Right ventricle myocardium inferior (tissue), 1 donor: ENCODE measurements at regions not wholly inside any gene's neighbourhood (a gene's known extent, or its start where the extent isn't known, plus 50 kb on each side); places are given as distances from the start of the nearest gene placed in this dataset.
"Not testable (repeated sequence)": the region's sequence is repeated elsewhere in the genome, so short reads cannot be mapped to it uniquely, and the experiment has no call there.

Experiments used
- ATAC-seq: fragments of 200-7000 bp; cut with Tn5 transposase; one replicate; pipeline ENCODE4 v1.9.1; 2020; ENCODE audit warnings: mild to moderate bottlenecking, moderate library complexity
- DNase-seq: peaks from one replicate; pipeline ENCODE4 v3.0.0; 2021; ENCODE audit errors: missing footprints
- intact Hi-C: fragments of 100-400 bp; cut with DNase I; formaldehyde crosslinking; loops from one replicate; pipeline ENCODE4 v1.11.0; 2022
- donor health status: DM: no; HTN: yes; CAD: no; lungs with severe emphysema.

DNA sequence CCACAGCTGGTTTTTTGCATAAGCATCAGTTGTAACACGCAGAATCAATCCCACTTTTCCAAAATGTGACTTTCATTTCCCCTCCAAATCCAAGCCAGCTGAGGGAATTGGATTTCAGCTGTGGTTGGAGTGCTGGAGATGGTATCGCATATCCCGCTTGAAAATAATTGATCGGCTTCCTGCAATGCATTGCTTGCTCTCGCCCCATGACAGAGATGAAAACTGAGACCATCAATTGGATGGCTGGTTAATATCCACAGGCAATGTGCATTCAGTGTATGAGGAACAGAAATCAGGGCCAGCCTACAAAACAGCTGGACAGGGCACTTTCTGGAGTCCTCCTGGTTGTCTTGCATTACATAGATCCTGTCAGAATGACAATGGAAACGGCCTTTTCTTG is 135.3 kb downstream of the MAIP1 start:
- intact Hi-C loops, result no loop called here
- no peak for ATAC-seq
- DNase-seq, result no peak

GRCh38 chr2:200091126-200091525 is 135.7 kb downstream of the MAIP1 start:
- DNase-seq (no peak), ATAC-seq (no peak)
- intact Hi-C loops, result no loop called here

DNA sequence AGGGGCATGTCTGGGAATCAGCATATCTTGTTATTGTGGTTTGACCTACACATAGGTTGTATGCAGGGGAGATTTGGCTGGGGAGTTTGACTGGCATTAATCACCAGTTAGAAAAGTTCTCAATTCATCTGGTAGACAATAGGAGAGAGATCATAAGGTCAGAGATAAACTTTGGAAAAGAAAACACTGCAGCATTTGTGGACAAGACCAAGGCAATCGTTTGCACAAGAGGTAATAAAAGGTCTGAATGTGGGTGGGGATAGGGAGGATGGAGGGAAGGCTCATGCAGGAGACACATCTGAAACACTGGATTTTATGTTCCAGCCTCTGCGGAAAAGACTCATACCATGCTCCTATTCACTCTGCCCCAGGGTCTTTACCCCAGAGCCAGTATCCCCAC is 136.9 kb downstream of the MAIP1 start:
- intact Hi-C loops, result no loop called here
- ATAC-seq (no peak), DNase-seq (no peak)

DNA sequence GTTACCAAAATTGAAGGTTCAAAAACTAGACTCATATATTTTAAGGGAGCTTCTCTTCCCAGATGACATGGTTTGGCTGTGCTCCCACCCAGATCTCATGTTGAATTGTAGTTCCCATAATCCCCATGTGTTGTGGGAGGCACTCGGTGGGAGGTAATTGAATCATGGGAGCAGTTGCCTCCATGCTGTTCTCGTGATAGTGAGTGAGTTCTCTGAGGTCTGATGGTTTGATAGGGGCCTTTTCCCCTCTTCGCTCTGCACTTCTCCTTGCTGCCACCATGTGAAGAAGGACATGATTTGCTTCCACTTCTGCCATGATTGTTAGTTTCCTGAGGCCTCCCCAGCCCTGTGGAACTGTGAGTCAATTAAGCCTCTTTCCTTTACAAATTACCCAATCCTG is 140.1 kb downstream of the MAIP1 start:
- intact Hi-C loops, result no loop called here
- DNase-seq (no peak), ATAC-seq (no peak)

GRCh38 chr2:200099256-200099655 is 143.9 kb downstream of the MAIP1 start:
- ATAC-seq (no peak), DNase-seq (no peak)
- intact Hi-C loops, result no loop called here

DNA sequence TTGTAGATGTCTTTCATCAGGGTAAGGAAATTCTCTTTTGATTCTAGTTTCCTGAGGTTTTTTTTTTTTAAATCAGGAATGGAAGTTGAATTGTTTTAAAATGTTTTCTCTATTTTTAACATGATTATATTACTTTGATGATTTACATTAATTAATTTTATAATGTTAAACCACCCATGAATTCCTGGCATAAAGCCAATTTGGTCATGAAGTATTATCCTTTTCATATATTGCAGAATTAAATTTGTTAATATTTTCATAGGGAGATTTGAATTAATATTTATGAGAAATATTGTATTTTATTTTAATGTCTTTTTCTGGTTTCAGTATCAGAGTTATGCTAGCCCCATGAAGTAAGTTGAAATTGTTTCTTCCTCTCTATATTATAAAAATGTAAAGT is 144.6 kb downstream of the MAIP1 start:
- ATAC-seq (no peak), DNase-seq (no peak)

GRCh38 chr2:200101922-200102321 is 146.5 kb downstream of the MAIP1 start:
- DNase-seq (no peak), ATAC-seq (no peak)
- intact Hi-C loops, result no loop called here

More for the DNA sequence above, 144.6 kb downstream of the MAIP1 start:
- intact Hi-C loops, result no loop called here

- ATAC-seq (no peak), DNase-seq (no peak)
- intact Hi-C loops, result no loop called here
These were observed 147.6 kb downstream of the MAIP1 start for GRCh38 chr2:200102971-200103370.

DNA sequence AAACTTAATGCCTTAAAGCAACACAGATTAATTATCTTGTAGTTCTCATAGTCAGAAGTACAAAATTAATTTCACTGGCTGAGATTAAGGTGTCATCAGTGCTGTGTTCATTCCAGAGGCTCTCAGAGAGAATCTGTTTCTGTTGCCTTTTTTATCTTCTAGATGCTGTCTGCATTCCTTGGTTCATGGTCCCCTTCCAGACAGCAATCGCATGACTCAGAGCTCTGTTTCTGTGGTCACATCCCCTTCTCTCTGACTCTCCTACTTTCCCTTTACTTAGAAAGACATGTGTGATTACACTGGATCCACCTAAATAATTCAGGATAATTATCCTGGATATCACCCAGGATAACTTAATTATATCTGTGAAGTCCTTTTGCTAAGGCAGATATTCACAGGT is 148.6 kb downstream of the MAIP1 start:
- intact Hi-C loops, result no loop called here
- DNase-seq (no peak), ATAC-seq (no peak)

DNA sequence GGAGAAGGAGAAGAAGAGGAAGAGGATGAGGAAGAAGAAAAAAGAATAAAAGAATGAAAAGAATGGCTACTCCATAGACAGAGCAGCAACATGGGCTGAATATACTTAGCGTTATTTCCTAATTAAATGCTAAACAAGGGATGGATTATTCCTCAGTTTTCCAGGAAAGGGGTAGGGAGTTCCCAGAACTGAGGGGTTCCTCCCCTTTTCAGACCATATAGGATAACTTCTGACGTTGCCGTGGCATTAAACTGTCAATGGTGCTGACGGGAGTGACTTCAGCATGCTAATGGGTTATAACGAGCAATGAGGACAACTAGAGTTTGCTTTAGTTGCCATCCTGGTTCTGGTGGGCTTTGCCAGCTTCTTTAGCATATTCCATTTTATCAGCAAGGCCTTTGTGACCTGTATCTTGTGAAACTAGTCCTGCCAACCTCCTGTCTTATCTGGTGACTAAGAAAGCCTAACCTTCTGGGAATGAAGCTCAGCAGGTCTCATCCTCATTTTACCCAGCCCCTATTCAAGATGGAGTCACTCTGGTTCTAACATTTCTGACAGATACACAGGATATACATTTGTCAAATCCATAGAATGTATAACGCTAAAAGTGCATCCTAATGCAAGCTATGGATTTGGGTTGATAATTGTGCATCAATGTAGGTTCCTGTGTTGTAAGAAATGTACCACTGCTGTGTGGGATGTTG is 152.3 kb downstream of the MAIP1 start:
- no peak for ATAC-seq
- intact Hi-C loops, result no loop called here
- DNase-seq, result no peak

DNA sequence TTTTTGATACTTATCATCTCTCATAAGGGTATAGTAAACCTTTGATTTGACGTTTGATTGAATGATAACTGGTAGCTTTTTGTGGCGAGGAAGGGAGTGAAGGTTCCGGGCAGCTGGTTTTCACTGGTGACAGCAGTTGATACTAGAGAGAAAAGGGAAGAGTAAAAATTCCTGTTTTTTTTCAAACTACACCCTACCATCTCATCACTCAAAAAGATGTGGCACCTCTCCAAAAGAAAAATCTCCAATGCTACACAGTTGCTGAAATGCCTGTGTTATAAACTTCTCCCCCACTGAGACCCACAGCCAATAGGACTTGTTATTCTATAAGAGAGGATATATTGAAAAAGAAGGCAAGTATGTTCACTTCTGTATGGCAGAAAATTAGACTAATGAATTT is 154.0 kb downstream of the MAIP1 start:
- intact Hi-C loops, result no loop called here
- ATAC-seq, result no peak
- DNase-seq, result no peak

- ATAC-seq (no peak), DNase-seq (no peak)
- intact Hi-C loops, result no loop called here
These were observed 155.0 kb downstream of the MAIP1 start for GRCh38 chr2:200110381-200110780.

GRCh38 chr2:200113016-200113799 is 157.8 kb downstream of the MAIP1 start:
- ATAC-seq, intact Hi-C loops, DNase-seq: not testable (repeated sequence)

GRCh38 chr2:200119236-200119635 is 163.9 kb downstream of the MAIP1 start:
- intact Hi-C loops, result no loop called here
- DNase-seq (no peak), ATAC-seq (no peak)

DNA sequence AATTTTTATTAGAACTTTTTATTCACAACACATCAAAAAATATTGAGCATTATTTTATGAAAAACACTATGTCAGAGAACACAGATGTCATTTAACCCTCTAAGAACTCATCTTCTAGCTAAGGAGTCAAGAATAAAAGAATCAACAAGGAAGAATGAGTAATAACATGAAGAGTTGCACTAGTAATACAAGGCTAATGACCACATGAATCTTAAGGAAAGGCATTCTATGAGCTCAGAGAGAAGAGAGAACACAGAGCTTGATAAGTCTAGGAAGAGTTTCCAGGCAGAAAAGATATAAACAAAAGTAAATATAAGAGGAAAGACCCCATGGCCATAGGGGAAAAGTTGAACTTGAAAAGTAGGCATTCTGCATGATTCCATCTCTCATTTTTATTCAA is 166.5 kb downstream of the MAIP1 start:
- intact Hi-C loops, result no loop called here
- DNase-seq (no peak), ATAC-seq (no peak)

GRCh38 chr2:200122683-200123082 is 167.3 kb downstream of the MAIP1 start:
- ATAC-seq (no peak), DNase-seq (no peak)
- intact Hi-C loops, result no loop called here

- intact Hi-C loops, DNase-seq, ATAC-seq: not testable (repeated sequence)
These were observed 169.4 kb downstream of the MAIP1 start for GRCh38 chr2:200124665-200125368.

- intact Hi-C loops, result no loop called here
- ATAC-seq, result peak; percentile 23
- DNase-seq, result no peak
These were observed 170.3 kb downstream of the MAIP1 start for GRCh38 chr2:200125444-200126284.

DNA sequence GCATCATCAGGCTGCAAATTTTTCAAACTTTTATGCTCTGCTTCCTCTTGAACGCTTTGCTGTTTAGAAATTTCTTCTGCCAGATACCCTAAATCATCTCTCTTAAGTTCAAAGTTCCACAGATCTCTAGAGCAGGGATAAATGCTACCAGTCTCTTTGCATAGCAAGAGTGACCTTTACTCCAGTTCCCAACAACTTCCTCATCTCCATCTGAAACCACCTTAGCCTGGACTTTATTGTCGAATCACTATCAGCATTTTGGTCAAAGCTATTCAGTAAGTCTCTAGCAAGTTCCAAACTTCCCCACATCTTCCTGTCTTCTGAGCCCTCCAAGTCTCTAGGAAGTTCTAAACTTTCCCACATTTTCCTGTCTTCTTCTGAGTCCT is 170.9 kb downstream of the MAIP1 start:
- DNase-seq, ATAC-seq, intact Hi-C loops: not testable (repeated sequence)
